IPS-20b (cell line): ENCODE measurements at regions not wholly inside any gene's neighbourhood (a gene's known extent, or its start where the extent isn't known, plus 50 kb on each side); places are given as distances from the start of the nearest gene placed in this dataset.

Experiments used
- H3K27ac ChIP-seq: one replicate; pipeline ENCODE4 v1.5.1; 2013; ENCODE audit warnings: low read length
- H3K27me3 ChIP-seq: 2 replicates; pipeline ENCODE4 v1.6.1; 2013; ENCODE audit warnings: mild to moderate bottlenecking, low read length, inconsistent platforms; ENCODE audit not compliant: insufficient read depth
- H3K36me3 ChIP-seq: 2 replicates; pipeline ENCODE4 v1.6.1; 2013; ENCODE audit warnings: low read depth, mild to moderate bottlenecking, inconsistent platforms, low read length, moderate library complexity; ENCODE audit not compliant: insufficient read depth
- H3K4me1 ChIP-seq: 2 replicates; pipeline ENCODE4 v1.6.1; 2013; ENCODE audit warnings: mild to moderate bottlenecking, control low read depth, inconsistent platforms, low read length, moderate library complexity; ENCODE audit not compliant: insufficient read depth
- H3K4me3 ChIP-seq: 2 replicates; pipeline ENCODE4 v1.5.1; 2013; ENCODE audit warnings: mild to moderate bottlenecking, low read length, inconsistent platforms
- H3K9ac ChIP-seq: 2 replicates; pipeline ENCODE4 v1.6.1; 2013; ENCODE audit warnings: low read depth, mild to moderate bottlenecking, inconsistent platforms, low read length, moderate library complexity
- H3K9me3 ChIP-seq: 2 replicates; pipeline ENCODE4 v1.6.1; 2013; ENCODE audit warnings: mild to moderate bottlenecking, low read depth, low read length, inconsistent platforms; ENCODE audit not compliant: insufficient read depth

GRCh38 chr21:35150562-35151226 lies 101.6 kb upstream of the RUNX1 start:
- Histone ChIP-seq H3K9me3 (no peaks in the 10 kb centered on the region), H3K9ac (no peak overlapping the region), H3K27ac (no peak overlapping the region), H3K27me3 (no peaks in the 10 kb centered on the region), H3K36me3 (no peaks in the 10 kb centered on the region), H3K4me3 (no peak overlapping the region), H3K4me1 (no peaks in the 10 kb centered on the region)

GRCh38 chr21:35149698-35150097 lies 100.6 kb upstream of the RUNX1 start:
- Histone ChIP-seq H3K27me3 (no peaks in the 10 kb centered on the region), H3K36me3 (no peaks in the 10 kb centered on the region), H3K9me3 (no peaks in the 10 kb centered on the region), H3K4me1 (no peaks in the 10 kb centered on the region), H3K4me3 (no peak overlapping the region), H3K27ac (no peak overlapping the region), H3K9ac (no peak overlapping the region)

- Histone ChIP-seq H3K4me1 (no peaks in the 10 kb centered on the region), H3K4me3 (no peak overlapping the region), H3K9ac (no peak overlapping the region), H3K36me3 (no peaks in the 10 kb centered on the region), H3K27ac (no peak overlapping the region), H3K9me3 (no peaks in the 10 kb centered on the region), H3K27me3 (no peaks in the 10 kb centered on the region)
Measured at GRCh38 chr21:35147439-35147838, 98.3 kb upstream of the RUNX1 start.

GRCh38 chr21:35145626-35146233 lies 96.6 kb upstream of the RUNX1 start:
- Histone ChIP-seq H3K9me3 (no peaks in the 10 kb centered on the region), H3K4me3 (no peak overlapping the region), H3K36me3 (no peaks in the 10 kb centered on the region), H3K4me1 (no peaks in the 10 kb centered on the region), H3K27ac (no peak overlapping the region), H3K27me3 (no peaks in the 10 kb centered on the region), H3K9ac (no peak overlapping the region)

GRCh38 chr21:35144978-35145377 lies 95.9 kb upstream of the RUNX1 start:
- no peak overlapping the region for H3K27ac ChIP-seq
- no peaks in the 10 kb centered on the region for H3K36me3 ChIP-seq
- H3K9me3 ChIP-seq, result no peaks in the 10 kb centered on the region
- H3K9ac ChIP-seq, result no peak overlapping the region
- H3K4me3 ChIP-seq, result no peak overlapping the region
- no peaks in the 10 kb centered on the region for H3K4me1 ChIP-seq
- no peaks in the 10 kb centered on the region for H3K27me3 ChIP-seq

- Histone ChIP-seq H3K4me1 (peaks cover 3% of the 10 kb centered on the region; the same call in 1 of the 2 replicates), H3K9me3 (no peaks in the 10 kb centered on the region), H3K27me3 (no peaks in the 10 kb centered on the region), H3K9ac (no peak overlapping the region), H3K4me3 (no peak overlapping the region), H3K27ac (no peak overlapping the region), H3K36me3 (no peaks in the 10 kb centered on the region)
Measured at GRCh38 chr21:35142036-35142815, 93.1 kb upstream of the RUNX1 start.

- Histone ChIP-seq H3K9ac (no peak overlapping the region), H3K36me3 (no peaks in the 10 kb centered on the region), H3K4me1 (peaks cover 13% of the 10 kb centered on the region; the same call in 1 of the 2 replicates), H3K4me3 (no peak overlapping the region), H3K27me3 (no peaks in the 10 kb centered on the region), H3K9me3 (no peaks in the 10 kb centered on the region), H3K27ac (no peak overlapping the region)
Measured at GRCh38 chr21:35139382-35139715, 90.2 kb upstream of the RUNX1 start.

GRCh38 chr21:35138665-35139381 lies 89.7 kb upstream of the RUNX1 start:
- Histone ChIP-seq H3K9me3 (no peaks in the 10 kb centered on the region), H3K4me3 (no peak overlapping the region), H3K36me3 (no peaks in the 10 kb centered on the region), H3K9ac (no peak overlapping the region), H3K27me3 (no peaks in the 10 kb centered on the region), H3K27ac (no peak overlapping the region), H3K4me1 (peaks cover 13% of the 10 kb centered on the region; the same call in 1 of the 2 replicates)

- Histone ChIP-seq H3K4me1 (peaks cover 13% of the 10 kb centered on the region; the same call in 1 of the 2 replicates), H3K36me3 (no peaks in the 10 kb centered on the region), H3K27ac (no peak overlapping the region), H3K9me3 (no peaks in the 10 kb centered on the region), H3K4me3 (no peak overlapping the region), H3K27me3 (no peaks in the 10 kb centered on the region), H3K9ac (no peak overlapping the region)
Measured at GRCh38 chr21:35136586-35137219, 87.6 kb upstream of the RUNX1 start.

GRCh38 chr21:35136106-35136505 lies 87.0 kb upstream of the RUNX1 start:
- Histone ChIP-seq H3K4me3 (no peak overlapping the region), H3K36me3 (no peaks in the 10 kb centered on the region), H3K4me1 (peaks cover 13% of the 10 kb centered on the region; the same call in 1 of the 2 replicates), H3K27ac (no peak overlapping the region), H3K27me3 (no peaks in the 10 kb centered on the region), H3K9ac (no peak overlapping the region), H3K9me3 (no peaks in the 10 kb centered on the region)

GRCh38 chr21:35135481-35135880 lies 86.4 kb upstream of the RUNX1 start:
- Histone ChIP-seq H3K9ac (no peak overlapping the region), H3K27ac (no peak overlapping the region)

More at GRCh38 chr21:35135481-35135880, 86.4 kb upstream of the RUNX1 start:
- no peaks in the 10 kb centered on the region for H3K9me3 ChIP-seq
- H3K4me1 ChIP-seq, result peaks cover 13% of the 10 kb centered on the region; the same call in 1 of the 2 replicates
- H3K36me3 ChIP-seq, result no peaks in the 10 kb centered on the region
- no peak overlapping the region for H3K4me3 ChIP-seq
- no peaks in the 10 kb centered on the region for H3K27me3 ChIP-seq
